Endothelial cell of umbilical vein (primary cell): ENCODE measurements at regions not wholly inside any gene's neighbourhood (a gene's known extent, or its start where the extent isn't known, plus 50 kb on each side); places are given as distances from the start of the nearest gene placed in this dataset.

Source experiments
- BruUV-seq: library from RNA; stranded (reverse); fragments of 400-500 nt; replicated peaks from 2 replicates; lab custom pipeline; 2021; lab: Mats Ljungman, UMichigan
- CTCF ChIA-PET: fragments of 300-600, 350-600 bp; sonication (Branson Sonifier 250); formaldehyde crosslinking; loops from one replicate; lab custom pipeline; 2021; ENCODE audit warnings: antibody characterized with exemption, inconsistent platforms; lab: Charles Lee
- POLR2A ChIA-PET: fragments of 300-600, 350-600 bp; sonication (Branson Sonifier 250); formaldehyde crosslinking; loops from one replicate; lab custom pipeline; 2021; ENCODE audit warnings: antibody characterized with exemption, inconsistent platforms; lab: Charles Lee
- DNase-seq: peaks from one replicate; pipeline ENCODE4 v3.0.0-alpha.2; 2011; ENCODE audit warnings: low read depth, low spot score
- FAIRE-seq: peaks from 2 replicates; lab custom pipeline; 2011; peaks lifted over from hg19 to GRCh38; lab: Jason Lieb, UNC
- H2AFZ ChIP-seq: 2 replicates; pipeline ENCODE4 v1.6.0; 2012; ENCODE audit warnings: low read depth, low read length, control low read depth, inconsistent platforms
- H3K27ac ChIP-seq: 2 replicates; pipeline ENCODE4 v1.5.1; 2011; ENCODE audit warnings: low read depth, mild to moderate bottlenecking, control low read depth, low read length, moderate library complexity; ENCODE audit not compliant: insufficient read depth
- H3K27me3 ChIP-seq, 2 experiments: 2 replicates each; pipeline versions ENCODE4 v1.6.0 to v1.6.1; 2011; ENCODE audit warnings: low read length in 2 of 2, mixed read lengths in 1 of 2; ENCODE audit not compliant: control insufficient read depth in 2 of 2, insufficient read depth in 2 of 2
- H3K36me3 ChIP-seq, 2 experiments: 2 replicates in 1 of 2; 3 replicates in 1 of 2; pipeline ENCODE4 v1.5.1; 2011; ENCODE audit warnings: low read length in 2 of 2, mild to moderate bottlenecking in 1 of 2, moderate library complexity in 1 of 2; ENCODE audit not compliant: control insufficient read depth in 2 of 2, insufficient read depth in 2 of 2; ENCODE audit errors: extremely low read depth in 1 of 2
- H3K4me1 ChIP-seq: 3 replicates; pipeline ENCODE4 v1.5.1; 2011; ENCODE audit warnings: mild to moderate bottlenecking, low read length; ENCODE audit not compliant: control insufficient read depth, insufficient read depth; ENCODE audit errors: extremely low read depth
- H3K4me2 ChIP-seq: 2 replicates; pipeline ENCODE4 v1.6.1; 2011; ENCODE audit warnings: low read length, control low read depth, mixed read lengths; ENCODE audit not compliant: insufficient read depth
- H3K4me3 ChIP-seq, 3 experiments: fragments of 200-600 bp in 1 of 3; sonication (generic), shearing (Covaris generic) in 1 of 3; replicated peaks in 1 of 3; 2 replicates each; pipeline ENCODE4 v1.5.1; 2011 to 2016; ENCODE audit warnings: control low read depth in 3 of 3, low read length in 3 of 3, mild to moderate bottlenecking in 2 of 3, inconsistent platforms in 1 of 3, low read depth in 1 of 3, moderate library complexity in 1 of 3; ENCODE audit not compliant: insufficient read depth in 1 of 3
- H3K79me2 ChIP-seq: 2 replicates; pipeline ENCODE4 v1.6.0; 2012; ENCODE audit warnings: low read length, inconsistent platforms; ENCODE audit not compliant: control insufficient read depth, insufficient read depth
- H3K9ac ChIP-seq: replicated peaks from 2 replicates; pipeline ENCODE3; 2011; ENCODE audit warnings: low read length, control low read depth; ENCODE audit not compliant: insufficient read depth; ENCODE audit errors: extremely low read depth
- H3K9me1 ChIP-seq: replicated peaks from 3 replicates; pipeline ENCODE4 v1.6.0; 2011; ENCODE audit warnings: mild to moderate bottlenecking, low read length; ENCODE audit not compliant: control insufficient read depth, insufficient read depth; ENCODE audit errors: extremely low read depth
- H3K9me3 ChIP-seq: replicated peaks from 2 replicates; pipeline ENCODE4 v1.5.1; 2012; ENCODE audit warnings: low read length, inconsistent platforms; ENCODE audit not compliant: control insufficient read depth, insufficient read depth
- H4K20me1 ChIP-seq: replicated peaks from 2 replicates; pipeline ENCODE3; 2011; ENCODE audit warnings: mild to moderate bottlenecking, low read length; ENCODE audit not compliant: control insufficient read depth, insufficient read depth; ENCODE audit errors: extremely low read depth
- CTCF ChIP-seq, 2 donors: IDR thresholded peaks; 1 replicate in 1 of 2; 2 replicates in 1 of 2; pipeline ENCODE4 v1.5.1; 2011; ENCODE audit warnings: low read length in 2 of 2, mild to moderate bottlenecking in 2 of 2, moderate library complexity in 2 of 2, control low read depth in 1 of 2, inconsistent platforms in 1 of 2, low read depth in 1 of 2; ENCODE audit not compliant: insufficient read depth in 1 of 2; ENCODE audit errors: extremely low read depth in 1 of 2
- EZH2 ChIP-seq: IDR thresholded peaks from 2 replicates; pipeline ENCODE4 v1.6.1; 2012; ENCODE audit warnings: borderline replicate concordance, low read depth, mild to moderate bottlenecking, moderate library complexity, low read length, inconsistent platforms; ENCODE audit not compliant: severe bottlenecking
- FOS ChIP-seq: IDR thresholded peaks from 2 replicates; pipeline ENCODE4 v1.6.1; 2011; ENCODE audit warnings: mild to moderate bottlenecking, low read length, moderate library complexity, borderline replicate concordance; ENCODE audit not compliant: insufficient read depth
- GATA2 ChIP-seq: IDR thresholded peaks from 2 replicates; pipeline ENCODE4 v1.7.0; 2011; ENCODE audit warnings: low read depth, mild to moderate bottlenecking, moderate library complexity, mixed read lengths, low read length; ENCODE audit not compliant: insufficient read length, insufficient read depth
- JUN ChIP-seq: IDR thresholded peaks from 2 replicates; pipeline ENCODE4 v1.6.1; 2011; ENCODE audit warnings: borderline replicate concordance, low read depth; ENCODE audit not compliant: insufficient read length, insufficient read depth
- MAX ChIP-seq: IDR thresholded peaks from 2 replicates; pipeline ENCODE4 v1.6.1; 2011; ENCODE audit not compliant: insufficient read depth, insufficient read length
- MYC ChIP-seq: IDR thresholded peaks from one replicate; pipeline ENCODE4 v1.6.1; 2011; ENCODE audit warnings: mild to moderate bottlenecking, low read depth, low read length
- POLR2A ChIP-seq: IDR thresholded peaks from 2 replicates; pipeline ENCODE4 v1.6.1; 2012; ENCODE audit warnings: low read depth, mild to moderate bottlenecking, control low read depth, low read length
- POLR2AphosphoS5 ChIP-seq: IDR thresholded peaks from 2 replicates; pipeline ENCODE4 v1.6.1; 2012; ENCODE audit warnings: low read depth, mild to moderate bottlenecking, control low read depth, low read length, moderate library complexity; ENCODE audit not compliant: insufficient read depth
- dilution Hi-C: fragments of 300-500 bp; cut with MboI; formaldehyde crosslinking; loops from one replicate; pipeline ENCODE4 v1.15.0; 2019; ENCODE audit warnings: low sequenced_read_pairs; ENCODE audit not compliant: extremely low pct_ligation_motif_present
- intact Hi-C: fragments of 100-400 bp; cut with micrococcal nuclease; formaldehyde crosslinking; loops from one replicate; pipeline ENCODE4 v1.10.0; 2022

DNA sequence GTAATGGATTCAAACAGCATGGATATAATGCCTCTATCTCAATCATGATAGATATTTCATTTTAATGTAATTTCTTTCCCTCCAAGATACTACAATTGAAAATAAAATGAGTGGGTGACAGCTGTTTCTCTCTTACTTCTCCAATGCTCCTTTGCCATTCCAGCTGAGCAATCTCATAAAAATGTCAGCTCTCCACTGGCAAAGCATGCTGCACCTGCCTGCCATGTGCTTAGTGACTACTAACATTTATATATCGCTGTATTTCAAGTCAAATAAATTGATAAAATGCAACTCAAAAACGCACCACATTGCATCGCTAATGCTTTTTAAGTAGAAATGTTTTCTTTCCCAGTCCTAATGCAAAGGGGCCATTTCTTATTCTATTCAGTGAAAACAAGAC is 1093.9 kb downstream of the CBLN2 start:
- Histone ChIP-seq H3K27me3 (no peaks in the 10 kb centered on the region), H3K4me3 (no peak overlapping the region), H3K9me1 (no peaks in the 10 kb centered on the region), H3K4me2 (no peak overlapping the region), H2AFZ (no peak overlapping the region), H3K9ac (no peak overlapping the region), H3K27ac (no peak overlapping the region), H3K9me3 (no peaks in the 10 kb centered on the region), H3K79me2 (no peaks in the 10 kb centered on the region), H4K20me1 (no peaks in the 10 kb centered on the region), H3K36me3 (no peaks in the 10 kb centered on the region), H3K4me1 (no peaks in the 10 kb centered on the region)
- no TSS peak for BruUV-seq
- dilution Hi-C loops: no loop called here
- CTCF ChIA-PET: interaction anchor here (1.5 to 1.6 kb wide), 2 partner anchors 405 to 518 kb away, joined by 3 read pairs; no protein-coding TSS in a partner anchor
- intact Hi-C loops: no loop called here
- POLR2A ChIA-PET: no interaction called here
- DNase-seq: no peak
- FAIRE-seq: no peak
- TF ChIP-seq JUN: no peak
- TF ChIP-seq MYC: no peak
- TF ChIP-seq GATA2: no peak
- TF ChIP-seq FOS: no peak
- TF ChIP-seq EZH2: no peak
- TF ChIP-seq POLR2AphosphoS5: no peak
- TF ChIP-seq CTCF (IDR thresholded peaks at IDR 0.05; ENCODE audit: extremely low read depth in 1 of 2, insufficient read depth in 1 of 2, low read depth in 1 of 2, low read length in 2 of 2): no peak
- no peak for TF ChIP-seq POLR2A
- no peak for TF ChIP-seq MAX
